Immature natural killer cell (primary cell): ENCODE measurements at regions not wholly inside any gene's neighbourhood (a gene's known extent, or its start where the extent isn't known, plus 50 kb on each side); places are given as distances from the start of the nearest gene placed in this dataset.

ENCODE experiments used
- DNase-seq, 3 donors: peaks; one replicate each; pipeline ENCODE4 v3.0.0; 2022; ENCODE audit warnings: mixed read lengths in 1 of 3
- H3K27ac Mint-ChIP-seq, 6 donors: one replicate each; pipeline ENCODE4 v1.8.0; 2020; ENCODE audit warnings: mixed read lengths in 6 of 6, mild to moderate bottlenecking in 5 of 6, inconsistent platforms in 4 of 6, moderate library complexity in 3 of 6
- H3K27me3 Mint-ChIP-seq, 3 donors: one replicate each; pipeline ENCODE4 v1.8.0; 2020 to 2021; ENCODE audit warnings: low read depth in 3 of 3, mild to moderate bottlenecking in 3 of 3, mixed read lengths in 3 of 3, moderate library complexity in 3 of 3, inconsistent platforms in 1 of 3
- H3K36me3 Mint-ChIP-seq, 3 donors: one replicate each; pipeline ENCODE4 v1.8.0; 2020; ENCODE audit warnings: mixed read lengths in 3 of 3, inconsistent platforms in 2 of 3, mild to moderate bottlenecking in 2 of 3
- H3K4me1 Mint-ChIP-seq, 2 donors: one replicate each; pipeline ENCODE4 v1.8.0; 2020; ENCODE audit warnings: inconsistent platforms in 2 of 2, mild to moderate bottlenecking in 2 of 2, mixed read lengths in 2 of 2, moderate library complexity in 1 of 2
- H3K4me3 Mint-ChIP-seq, 5 donors: one replicate each; pipeline ENCODE4 v1.8.0; 2020; ENCODE audit warnings: mild to moderate bottlenecking in 5 of 5, mixed read lengths in 5 of 5, inconsistent platforms in 3 of 5, moderate library complexity in 3 of 5
- H3K9me3 Mint-ChIP-seq, 6 donors: one replicate each; pipeline ENCODE4 v1.8.0; 2020; ENCODE audit warnings: mild to moderate bottlenecking in 6 of 6, mixed read lengths in 6 of 6, inconsistent platforms in 4 of 6, moderate library complexity in 3 of 6

DNA sequence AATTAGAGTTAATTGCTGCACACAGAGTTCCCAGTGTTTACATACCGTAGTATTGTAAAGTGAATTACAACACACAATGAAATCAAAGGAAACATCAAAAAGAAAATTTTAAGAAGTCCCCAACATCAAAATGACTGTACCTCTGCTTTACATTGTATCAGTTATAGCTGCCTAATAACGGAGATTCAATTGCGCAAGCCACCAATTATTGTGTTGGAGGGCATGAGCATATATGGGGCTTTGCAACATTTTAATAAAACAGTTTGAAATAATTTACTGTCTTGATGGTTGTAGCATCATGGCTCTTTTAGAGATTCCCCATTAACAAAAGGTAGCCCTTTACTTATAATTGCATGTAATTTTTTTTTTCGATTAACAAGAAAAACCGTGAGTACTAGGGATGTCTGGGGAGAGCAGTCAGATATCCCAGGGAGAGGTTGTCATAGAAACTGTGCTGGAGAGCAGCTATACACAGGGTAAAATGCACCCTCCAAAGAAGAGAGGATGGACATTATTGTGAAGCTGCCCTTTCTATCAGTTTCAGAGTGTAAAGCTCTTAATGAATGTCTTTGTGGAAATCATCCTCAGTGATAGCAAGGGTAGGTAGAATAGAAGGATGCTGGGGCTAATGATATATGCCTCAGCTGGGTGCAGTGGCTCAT lies 55.9 kb upstream of the BTG3 start:
- DNase-seq, result no peak
- H3K4me3 Mint-ChIP-seq, result no peak overlapping the region
- H3K27me3 Mint-ChIP-seq, result peaks cover 1 to 12% (median 6%) of the 10 kb centered on the region in 3 donors
- no peaks in the 10 kb centered on the region for H3K36me3 Mint-ChIP-seq
- H3K9me3 Mint-ChIP-seq, result no peaks in the 10 kb centered on the region
- H3K27ac Mint-ChIP-seq, result no peak overlapping the region
- H3K4me1 Mint-ChIP-seq, result no peaks in the 10 kb centered on the region

DNA sequence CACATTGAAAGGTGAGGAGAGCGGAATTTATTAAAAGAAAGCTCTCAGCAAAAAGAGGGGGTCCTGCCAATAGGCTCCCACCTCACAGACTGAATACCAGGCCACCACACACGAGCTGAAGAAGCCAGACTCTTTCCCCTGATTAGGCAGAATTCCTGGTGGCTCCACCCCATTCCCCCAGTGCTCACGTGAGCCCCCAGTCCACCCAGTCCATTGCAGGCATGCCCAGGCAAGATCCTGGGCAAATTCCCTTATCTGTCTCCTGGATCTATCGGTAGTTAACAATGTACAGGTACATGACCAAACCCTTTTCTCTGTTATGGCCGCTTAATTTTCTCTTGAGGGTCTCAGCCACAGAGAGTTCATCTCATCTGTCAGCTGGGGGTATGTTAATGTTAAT lies 54.6 kb upstream of the BTG3 start:
- Mint-ChIP-seq H3K9me3 (no peaks in the 10 kb centered on the region), H3K36me3 (no peaks in the 10 kb centered on the region), H3K4me1 (no peaks in the 10 kb centered on the region), H3K27me3 (peaks cover 1 to 12% (median 8%) of the 10 kb centered on the region in 3 donors), H3K27ac (no peak overlapping the region), H3K4me3 (no peak overlapping the region)
- DNase-seq, result no peak
